ENCODE measurements at regions not wholly inside any gene's neighbourhood (a gene's known extent, or its start where the extent isn't known, plus 50 kb on each side); places are given as distances from the start of the nearest gene placed in this dataset.

DNA sequence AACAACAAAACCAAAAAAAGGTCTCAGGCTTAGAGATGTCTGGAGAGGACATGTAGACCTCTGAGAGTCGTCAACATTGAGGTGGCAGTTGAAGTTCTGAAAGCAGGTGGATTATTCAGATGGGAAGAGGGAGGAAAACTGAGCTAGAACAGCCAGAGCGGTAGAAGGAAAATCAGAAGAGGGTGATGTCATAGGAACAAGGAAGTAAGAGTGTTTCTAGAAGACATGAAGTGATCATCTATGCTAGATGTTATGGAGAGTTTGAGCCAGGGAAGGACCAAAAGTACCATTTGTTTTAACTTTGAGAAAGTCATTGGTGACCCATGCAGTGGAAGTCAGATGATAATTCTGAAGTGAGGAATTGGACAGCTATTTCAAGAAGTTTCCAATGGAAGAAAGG, 316.2 kb upstream of the RGS6 start:
- no peak for DNase-seq (ENCODE audit: low spot score)
- H3K4me3 ChIP-seq (ENCODE audit: low read depth in 1 of 3, low read length in 3 of 3) = no peak overlapping the region
- H3K9me3 ChIP-seq (ENCODE audit: control insufficient read depth in 4 of 4, low read length in 3 of 4) = no peaks in the 10 kb centered on the region
- no peaks in the 10 kb centered on the region for H3K4me1 ChIP-seq (ENCODE audit: control insufficient read depth in 4 of 4, insufficient read depth in 4 of 4, low read length in 3 of 4)
- H3K27ac ChIP-seq (ENCODE audit: low read depth in 1 of 2, low read length in 2 of 2) = no peak overlapping the region
- no peak overlapping the region for H3K9ac ChIP-seq (ENCODE audit: low read depth in 1 of 2, low read length in 2 of 2)
- over 99% methylated on average over 2 of the region's 2 CpGs for WGBS
- TF ChIP-seq, protein P1, sequence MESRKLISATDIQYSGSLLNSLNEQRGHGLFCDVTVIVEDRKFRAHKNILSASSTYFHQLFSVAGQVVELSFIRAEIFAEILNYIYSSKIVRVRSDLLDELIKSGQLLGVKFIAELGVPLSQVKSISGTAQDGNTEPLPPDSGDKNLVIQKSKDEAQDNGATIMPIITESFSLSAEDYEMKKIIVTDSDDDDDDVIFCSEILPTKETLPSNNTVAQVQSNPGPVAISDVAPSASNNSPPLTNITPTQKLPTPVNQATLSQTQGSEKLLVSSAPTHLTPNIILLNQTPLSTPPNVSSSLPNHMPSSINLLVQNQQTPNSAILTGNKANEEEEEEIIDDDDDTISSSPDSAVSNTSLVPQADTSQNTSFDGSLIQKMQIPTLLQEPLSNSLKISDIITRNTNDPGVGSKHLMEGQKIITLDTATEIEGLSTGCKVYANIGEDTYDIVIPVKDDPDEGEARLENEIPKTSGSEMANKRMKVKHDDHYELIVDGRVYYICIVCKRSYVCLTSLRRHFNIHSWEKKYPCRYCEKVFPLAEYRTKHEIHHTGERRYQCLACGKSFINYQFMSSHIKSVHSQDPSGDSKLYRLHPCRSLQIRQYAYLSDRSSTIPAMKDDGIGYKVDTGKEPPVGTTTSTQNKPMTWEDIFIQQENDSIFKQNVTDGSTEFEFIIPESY (IDR thresholded peaks at IDR 0.05) = no peak
- TF ChIP-seq GABPA (IDR thresholded peaks at IDR 0.05 in 1 of 2, conservative IDR thresholded peaks at IDR 0.05 in 1 of 2) = no peak
- TF ChIP-seq NR2F2 (IDR thresholded peaks at IDR 0.05) = no peak
- TF ChIP-seq TAF1 (conservative IDR thresholded peaks at IDR 0.05) = no peak
- TF ChIP-seq EGR1 (IDR thresholded peaks at IDR 0.05; ENCODE audit: low read depth in 2 of 2) = no peak
- TF ChIP-seq, protein P2, sequence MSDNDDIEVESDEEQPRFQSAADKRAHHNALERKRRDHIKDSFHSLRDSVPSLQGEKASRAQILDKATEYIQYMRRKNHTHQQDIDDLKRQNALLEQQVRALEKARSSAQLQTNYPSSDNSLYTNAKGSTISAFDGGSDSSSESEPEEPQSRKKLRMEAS (IDR thresholded peaks at IDR 0.05) = no peak
- TF ChIP-seq, protein P3, sequence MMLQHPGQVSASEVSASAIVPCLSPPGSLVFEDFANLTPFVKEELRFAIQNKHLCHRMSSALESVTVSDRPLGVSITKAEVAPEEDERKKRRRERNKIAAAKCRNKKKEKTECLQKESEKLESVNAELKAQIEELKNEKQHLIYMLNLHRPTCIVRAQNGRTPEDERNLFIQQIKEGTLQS (IDR thresholded peaks at IDR 0.05) = no peak
- TF ChIP-seq, protein P4, sequence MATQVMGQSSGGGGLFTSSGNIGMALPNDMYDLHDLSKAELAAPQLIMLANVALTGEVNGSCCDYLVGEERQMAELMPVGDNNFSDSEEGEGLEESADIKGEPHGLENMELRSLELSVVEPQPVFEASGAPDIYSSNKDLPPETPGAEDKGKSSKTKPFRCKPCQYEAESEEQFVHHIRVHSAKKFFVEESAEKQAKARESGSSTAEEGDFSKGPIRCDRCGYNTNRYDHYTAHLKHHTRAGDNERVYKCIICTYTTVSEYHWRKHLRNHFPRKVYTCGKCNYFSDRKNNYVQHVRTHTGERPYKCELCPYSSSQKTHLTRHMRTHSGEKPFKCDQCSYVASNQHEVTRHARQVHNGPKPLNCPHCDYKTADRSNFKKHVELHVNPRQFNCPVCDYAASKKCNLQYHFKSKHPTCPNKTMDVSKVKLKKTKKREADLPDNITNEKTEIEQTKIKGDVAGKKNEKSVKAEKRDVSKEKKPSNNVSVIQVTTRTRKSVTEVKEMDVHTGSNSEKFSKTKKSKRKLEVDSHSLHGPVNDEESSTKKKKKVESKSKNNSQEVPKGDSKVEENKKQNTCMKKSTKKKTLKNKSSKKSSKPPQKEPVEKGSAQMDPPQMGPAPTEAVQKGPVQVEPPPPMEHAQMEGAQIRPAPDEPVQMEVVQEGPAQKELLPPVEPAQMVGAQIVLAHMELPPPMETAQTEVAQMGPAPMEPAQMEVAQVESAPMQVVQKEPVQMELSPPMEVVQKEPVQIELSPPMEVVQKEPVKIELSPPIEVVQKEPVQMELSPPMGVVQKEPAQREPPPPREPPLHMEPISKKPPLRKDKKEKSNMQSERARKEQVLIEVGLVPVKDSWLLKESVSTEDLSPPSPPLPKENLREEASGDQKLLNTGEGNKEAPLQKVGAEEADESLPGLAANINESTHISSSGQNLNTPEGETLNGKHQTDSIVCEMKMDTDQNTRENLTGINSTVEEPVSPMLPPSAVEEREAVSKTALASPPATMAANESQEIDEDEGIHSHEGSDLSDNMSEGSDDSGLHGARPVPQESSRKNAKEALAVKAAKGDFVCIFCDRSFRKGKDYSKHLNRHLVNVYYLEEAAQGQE (IDR thresholded peaks at IDR 0.05) = no peak
- TF ChIP-seq JUND (IDR thresholded peaks at IDR 0.05) = no peak
- H3K27me3 ChIP-seq (ENCODE audit: control insufficient read depth in 4 of 4, insufficient read depth in 4 of 4, low read length in 3 of 4) = no peaks in the 10 kb centered on the region
- peaks cover 0 to 12% (median 1%) of the 10 kb centered on the region in 4 donors for H3K36me3 ChIP-seq (ENCODE audit: control insufficient read depth in 4 of 4, insufficient read depth in 3 of 4, low read depth in 1 of 4, low read length in 3 of 4)

DNA sequence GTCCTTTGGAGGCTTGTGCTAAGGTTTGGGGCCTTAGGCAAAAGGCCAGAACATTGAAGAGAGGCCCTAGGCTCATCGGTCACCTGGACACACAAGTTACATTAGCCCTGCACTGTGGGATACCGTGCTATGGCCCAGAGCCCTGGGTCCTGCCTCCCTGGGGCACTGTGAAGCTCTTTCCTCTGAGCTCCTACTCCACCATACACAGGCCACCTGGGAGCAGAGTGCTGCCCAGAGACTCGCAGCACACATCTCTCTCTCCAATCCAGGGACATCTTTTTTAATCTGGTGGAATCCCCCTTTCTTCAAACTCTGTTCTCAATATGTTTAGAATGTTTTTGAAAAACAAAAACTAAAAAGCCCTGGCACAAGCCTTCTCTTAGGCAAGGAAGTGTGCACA, 314.2 kb upstream of the RGS6 start:
- no peak overlapping the region for H3K27ac ChIP-seq (ENCODE audit: low read depth in 1 of 2, low read length in 2 of 2)
- 96% methylated on average over 3 of the region's 3 CpGs for WGBS
- no peaks in the 10 kb centered on the region for H3K4me1 ChIP-seq (ENCODE audit: control insufficient read depth in 4 of 4, insufficient read depth in 4 of 4, low read length in 3 of 4)
- H3K4me3 ChIP-seq (ENCODE audit: low read depth in 1 of 3, low read length in 3 of 3) = no peak overlapping the region
- no peak for TF ChIP-seq GABPA (IDR thresholded peaks at IDR 0.05 in 1 of 2, conservative IDR thresholded peaks at IDR 0.05 in 1 of 2)
- TF ChIP-seq SP1 (IDR thresholded peaks at IDR 0.05) = no peak
- TF ChIP-seq FOXA1 (IDR thresholded peaks at IDR 0.05) = no peak
- TF ChIP-seq, protein P3 (IDR thresholded peaks at IDR 0.05) = no peak
- TF ChIP-seq JUND (IDR thresholded peaks at IDR 0.05) = no peak
- TF ChIP-seq TAF1 (conservative IDR thresholded peaks at IDR 0.05) = no peak
- TF ChIP-seq, protein P5, sequence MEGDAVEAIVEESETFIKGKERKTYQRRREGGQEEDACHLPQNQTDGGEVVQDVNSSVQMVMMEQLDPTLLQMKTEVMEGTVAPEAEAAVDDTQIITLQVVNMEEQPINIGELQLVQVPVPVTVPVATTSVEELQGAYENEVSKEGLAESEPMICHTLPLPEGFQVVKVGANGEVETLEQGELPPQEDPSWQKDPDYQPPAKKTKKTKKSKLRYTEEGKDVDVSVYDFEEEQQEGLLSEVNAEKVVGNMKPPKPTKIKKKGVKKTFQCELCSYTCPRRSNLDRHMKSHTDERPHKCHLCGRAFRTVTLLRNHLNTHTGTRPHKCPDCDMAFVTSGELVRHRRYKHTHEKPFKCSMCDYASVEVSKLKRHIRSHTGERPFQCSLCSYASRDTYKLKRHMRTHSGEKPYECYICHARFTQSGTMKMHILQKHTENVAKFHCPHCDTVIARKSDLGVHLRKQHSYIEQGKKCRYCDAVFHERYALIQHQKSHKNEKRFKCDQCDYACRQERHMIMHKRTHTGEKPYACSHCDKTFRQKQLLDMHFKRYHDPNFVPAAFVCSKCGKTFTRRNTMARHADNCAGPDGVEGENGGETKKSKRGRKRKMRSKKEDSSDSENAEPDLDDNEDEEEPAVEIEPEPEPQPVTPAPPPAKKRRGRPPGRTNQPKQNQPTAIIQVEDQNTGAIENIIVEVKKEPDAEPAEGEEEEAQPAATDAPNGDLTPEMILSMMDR (IDR thresholded peaks at IDR 0.05; ENCODE audit: low read depth, low read length, missing input control) = no peak
- no peak for TF ChIP-seq RAD21 (IDR thresholded peaks at IDR 0.05)
- TF ChIP-seq, protein P4 (IDR thresholded peaks at IDR 0.05) = no peak
- no peak for TF ChIP-seq YY1 (IDR thresholded peaks at IDR 0.05)
- no peak for TF ChIP-seq NR2F2 (IDR thresholded peaks at IDR 0.05)
- TF ChIP-seq RXRA (IDR thresholded peaks at IDR 0.05) = no peak
- H3K9ac ChIP-seq (ENCODE audit: low read depth in 1 of 2, low read length in 2 of 2) = no peak overlapping the region
- H3K9me3 ChIP-seq (ENCODE audit: control insufficient read depth in 4 of 4, low read length in 3 of 4) = no peaks in the 10 kb centered on the region
- no peak for DNase-seq (ENCODE audit: low spot score)
- peaks cover 0 to 12% (median 1%) of the 10 kb centered on the region in 4 donors for H3K36me3 ChIP-seq (ENCODE audit: control insufficient read depth in 4 of 4, insufficient read depth in 3 of 4, low read depth in 1 of 4, low read length in 3 of 4)
- no peaks in the 10 kb centered on the region for H3K27me3 ChIP-seq (ENCODE audit: control insufficient read depth in 4 of 4, insufficient read depth in 4 of 4, low read length in 3 of 4)
